WTC11 (cell line): ENCODE measurements at regions not wholly inside any gene's neighbourhood (a gene's known extent, or its start where the extent isn't known, plus 50 kb on each side); places are given as distances from the start of the nearest gene placed in this dataset.

Experiments
- CTCF ChIP-seq: fragments of 200-600 bp; IDR thresholded peaks from 2 replicates; pipeline ENCODE4 v1.8.0; 2022; ENCODE audit warnings: antibody characterized with exemption
- NFE2L1 ChIP-seq: sonication (generic); formaldehyde crosslinking; IDR thresholded peaks from 2 replicates; pipeline ENCODE4 v1.8.1; 2023; ENCODE audit warnings: missing genetic modification reagents

- no peak for TF ChIP-seq CTCF
- no peak for TF ChIP-seq NFE2L1 (CRISPR knock-in tag)
Observed at GRCh38 chr14:51419685-51420084, 179.6 kb downstream of the TMX1 start.
